ENCODE measurements at regions not wholly inside any gene's neighbourhood (a gene's known extent, or its start where the extent isn't known, plus 50 kb on each side); places are given as distances from the start of the nearest gene placed in this dataset.

DNA sequence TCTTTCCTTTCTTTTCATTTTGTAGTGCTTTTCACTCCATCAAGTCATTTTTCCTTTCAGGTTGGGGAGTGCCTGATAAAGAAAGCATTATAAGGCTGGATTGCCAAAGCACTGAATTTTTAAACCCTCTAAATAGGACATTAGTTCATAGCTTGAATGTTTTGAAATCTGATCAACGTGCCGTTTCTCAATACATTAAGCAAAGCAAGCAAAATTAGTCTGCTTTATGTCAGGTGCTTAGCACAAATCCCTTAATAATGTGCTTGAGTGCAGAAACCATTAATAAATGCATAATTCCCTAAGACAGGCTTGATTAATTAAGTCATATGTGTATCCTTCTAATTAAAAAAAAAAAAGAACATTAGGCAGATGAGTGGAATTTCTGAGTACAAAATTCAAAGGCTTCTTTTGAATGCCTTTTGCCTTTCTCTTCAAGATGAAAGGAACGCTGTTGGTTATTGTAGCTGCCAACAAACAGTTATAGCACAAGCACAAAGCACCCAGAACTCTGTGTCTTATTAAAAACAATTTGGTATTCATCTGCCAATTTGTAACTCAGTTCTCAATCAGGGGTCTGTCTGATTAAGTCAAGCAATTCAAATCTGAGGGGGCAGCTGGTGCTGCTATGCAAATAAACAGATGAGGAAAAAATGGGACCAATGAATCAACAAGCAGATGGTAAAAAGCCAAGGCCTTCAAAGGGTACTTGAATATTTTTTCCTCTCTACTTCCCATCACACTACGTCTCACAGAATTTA, 233.7 kb downstream of the TLE1 start:
- no peaks in the 10 kb centered on the region for H3K36me3 Mint-ChIP-seq (ENCODE audit: insufficient read depth, unreplicated experiment)
- no peaks in the 10 kb centered on the region for H3K9me3 Mint-ChIP-seq (ENCODE audit: unreplicated experiment)
- ChIA-PET CTCF (no interaction called here), POLR2A (no interaction called here)
- no TSS peak for BruUV-seq (replicated peaks)
- H3K4me1 Mint-ChIP-seq (ENCODE audit: insufficient read depth, unreplicated experiment): no peaks in the 10 kb centered on the region
- no peak overlapping the region for H3K27ac Mint-ChIP-seq (ENCODE audit: low read depth, unreplicated experiment)
- no peak overlapping the region for H3K4me3 Mint-ChIP-seq (ENCODE audit: unreplicated experiment)
- H3K27me3 Mint-ChIP-seq (ENCODE audit: insufficient read depth, unreplicated experiment): no peaks in the 10 kb centered on the region
- TF ChIP-seq, protein P1, sequence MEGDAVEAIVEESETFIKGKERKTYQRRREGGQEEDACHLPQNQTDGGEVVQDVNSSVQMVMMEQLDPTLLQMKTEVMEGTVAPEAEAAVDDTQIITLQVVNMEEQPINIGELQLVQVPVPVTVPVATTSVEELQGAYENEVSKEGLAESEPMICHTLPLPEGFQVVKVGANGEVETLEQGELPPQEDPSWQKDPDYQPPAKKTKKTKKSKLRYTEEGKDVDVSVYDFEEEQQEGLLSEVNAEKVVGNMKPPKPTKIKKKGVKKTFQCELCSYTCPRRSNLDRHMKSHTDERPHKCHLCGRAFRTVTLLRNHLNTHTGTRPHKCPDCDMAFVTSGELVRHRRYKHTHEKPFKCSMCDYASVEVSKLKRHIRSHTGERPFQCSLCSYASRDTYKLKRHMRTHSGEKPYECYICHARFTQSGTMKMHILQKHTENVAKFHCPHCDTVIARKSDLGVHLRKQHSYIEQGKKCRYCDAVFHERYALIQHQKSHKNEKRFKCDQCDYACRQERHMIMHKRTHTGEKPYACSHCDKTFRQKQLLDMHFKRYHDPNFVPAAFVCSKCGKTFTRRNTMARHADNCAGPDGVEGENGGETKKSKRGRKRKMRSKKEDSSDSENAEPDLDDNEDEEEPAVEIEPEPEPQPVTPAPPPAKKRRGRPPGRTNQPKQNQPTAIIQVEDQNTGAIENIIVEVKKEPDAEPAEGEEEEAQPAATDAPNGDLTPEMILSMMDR (IDR thresholded peaks at IDR 0.05; ENCODE audit: unreplicated experiment): no peak
- no peak for DNase-seq (ENCODE audit: unreplicated experiment)
- intact Hi-C loops (cut with micrococcal nuclease): no loop called here

GRCh38 chr9:81445331-81445921, 243.9 kb downstream of the TLE1 start:
- Mint-ChIP-seq H3K4me1 (ENCODE audit: insufficient read depth, unreplicated experiment) (no peaks in the 10 kb centered on the region), H3K4me3 (ENCODE audit: unreplicated experiment) (no peak overlapping the region), H3K36me3 (ENCODE audit: insufficient read depth, unreplicated experiment) (no peaks in the 10 kb centered on the region), H3K27me3 (ENCODE audit: insufficient read depth, unreplicated experiment) (no peaks in the 10 kb centered on the region), H3K9me3 (ENCODE audit: unreplicated experiment) (peaks cover 33% of the 10 kb centered on the region), H3K27ac (ENCODE audit: low read depth, unreplicated experiment) (no peak overlapping the region)
- ChIA-PET CTCF (no interaction called here), POLR2A (no interaction called here)
- intact Hi-C loops (cut with micrococcal nuclease): no loop called here
- DNase-seq (ENCODE audit: unreplicated experiment): peak; percentile 8
- TF ChIP-seq, protein P1 (IDR thresholded peaks at IDR 0.05; ENCODE audit: unreplicated experiment): no peak
- BruUV-seq (replicated peaks): no TSS peak

- intact Hi-C loops (cut with micrococcal nuclease): no loop called here
- no peak for DNase-seq (ENCODE audit: unreplicated experiment)
- BruUV-seq (replicated peaks): no TSS peak
- ChIA-PET CTCF (interaction anchor here (1.2 kb wide), 1 partner anchor 416 kb away, joined by 3 read pairs; no protein-coding TSS in a partner anchor), POLR2A (interaction anchor here (1.1 to 1.4 kb wide), 3 partner anchors 8 to 14 kb away, joined by 3 to 4 read pairs (median 3); no protein-coding TSS in a partner anchor)
- peaks cover 5% of the 10 kb centered on the region for H3K36me3 Mint-ChIP-seq (ENCODE audit: insufficient read depth, unreplicated experiment)
- no peak overlapping the region for H3K27ac Mint-ChIP-seq (ENCODE audit: low read depth, unreplicated experiment)
- peaks cover 27% of the 10 kb centered on the region for H3K9me3 Mint-ChIP-seq (ENCODE audit: unreplicated experiment)
- TF ChIP-seq, protein P1 (IDR thresholded peaks at IDR 0.05; ENCODE audit: unreplicated experiment): no peak
- H3K4me1 Mint-ChIP-seq (ENCODE audit: insufficient read depth, unreplicated experiment): no peaks in the 10 kb centered on the region
- H3K4me3 Mint-ChIP-seq (ENCODE audit: unreplicated experiment): no peak overlapping the region
- no peaks in the 10 kb centered on the region for H3K27me3 Mint-ChIP-seq (ENCODE audit: insufficient read depth, unreplicated experiment)
These were observed 257.7 kb downstream of the TLE1 start for GRCh38 chr9:81431641-81432040.

DNA sequence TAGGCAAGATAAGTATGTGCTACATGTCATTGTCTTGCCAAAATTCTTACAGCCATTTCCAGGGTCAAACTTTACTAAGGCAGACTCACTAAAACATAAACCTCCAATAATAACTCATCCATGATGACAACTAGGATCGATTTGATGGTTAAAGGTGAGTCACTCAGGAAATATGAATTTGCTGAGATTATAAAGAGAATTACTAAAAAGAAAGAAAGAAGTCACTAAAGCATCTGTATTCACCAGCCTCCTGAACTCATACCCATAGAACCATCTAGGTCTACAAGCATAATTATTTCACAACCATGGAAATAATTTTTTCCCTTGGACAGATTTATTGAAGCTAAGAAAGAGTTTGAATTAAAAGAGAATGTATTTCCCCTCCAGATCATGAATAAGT, 258.6 kb downstream of the TLE1 start:
- CTCF ChIA-PET: interaction anchor here (0.6 to 1.2 kb wide), 2 partner anchors 417 to 669 kb away, joined by 3 read pairs; no protein-coding TSS in a partner anchor
- TF ChIP-seq, protein P1 (IDR thresholded peaks at IDR 0.05; ENCODE audit: unreplicated experiment): no peak
- H3K4me1 Mint-ChIP-seq (ENCODE audit: insufficient read depth, unreplicated experiment): no peaks in the 10 kb centered on the region
- DNase-seq (ENCODE audit: unreplicated experiment): no peak
- H3K27me3 Mint-ChIP-seq (ENCODE audit: insufficient read depth, unreplicated experiment): no peaks in the 10 kb centered on the region
- POLR2A ChIA-PET: interaction anchor here (1.2 to 1.4 kb wide), 2 partner anchors 10 to 14 kb away, joined by 3 to 4 read pairs; no protein-coding TSS in a partner anchor
- BruUV-seq (replicated peaks): no TSS peak
- peaks cover 5% of the 10 kb centered on the region for H3K36me3 Mint-ChIP-seq (ENCODE audit: insufficient read depth, unreplicated experiment)
- intact Hi-C loops (cut with micrococcal nuclease): no loop called here
- peaks cover 33% of the 10 kb centered on the region for H3K9me3 Mint-ChIP-seq (ENCODE audit: unreplicated experiment)
- no peak overlapping the region for H3K27ac Mint-ChIP-seq (ENCODE audit: low read depth, unreplicated experiment)
- no peak overlapping the region for H3K4me3 Mint-ChIP-seq (ENCODE audit: unreplicated experiment)

Data from MCF 10A (cell line).